MCF 10A (cell line): ENCODE measurements at regions not wholly inside any gene's neighbourhood (a gene's known extent, or its start where the extent isn't known, plus 50 kb on each side); places are given as distances from the start of the nearest gene placed in this dataset.

Source experiments
- BruUV-seq: library from RNA; stranded (reverse); fragments of 400-500 nt; replicated peaks from 2 replicates; lab custom pipeline; 2021; lab: Mats Ljungman, UMichigan
- CTCF ChIA-PET: fragments of 300-600 bp; sonication (Branson Sonifier 250); formaldehyde crosslinking; extraction: SDS; loops from one replicate; lab custom pipeline; 2021; ENCODE audit warnings: antibody characterized with exemption, inconsistent platforms; lab: Yijun Ruan, JAX
- POLR2A ChIA-PET: fragments of 300-600, 350-650 bp; sonication (Branson Sonifier 250); formaldehyde crosslinking; extraction: SDS; loops from one replicate; lab custom pipeline; 2020; ENCODE audit warnings: antibody characterized with exemption, inconsistent platforms; lab: Yijun Ruan, JAX
- DNase-seq: peaks from one replicate; pipeline ENCODE4 v3.0.0-alpha.2; 2018; ENCODE audit not compliant: unreplicated experiment
- H3K27ac Mint-ChIP-seq: one replicate; pipeline ENCODE4 v1.8.0; 2022; ENCODE audit warnings: mild to moderate bottlenecking, low read depth, mixed read lengths; ENCODE audit not compliant: unreplicated experiment
- H3K27me3 Mint-ChIP-seq: one replicate; pipeline ENCODE4 v1.8.0; 2022; ENCODE audit warnings: mixed read lengths; ENCODE audit not compliant: insufficient read depth, unreplicated experiment
- H3K36me3 Mint-ChIP-seq: one replicate; pipeline ENCODE4 v1.8.0; 2022; ENCODE audit warnings: mild to moderate bottlenecking, moderate library complexity, mixed read lengths; ENCODE audit not compliant: insufficient read depth, unreplicated experiment
- H3K4me1 Mint-ChIP-seq: one replicate; pipeline ENCODE4 v1.8.0; 2022; ENCODE audit warnings: mixed read lengths; ENCODE audit not compliant: insufficient read depth, unreplicated experiment
- H3K4me3 Mint-ChIP-seq: one replicate; pipeline ENCODE4 v1.8.0; 2022; ENCODE audit warnings: mild to moderate bottlenecking, moderate library complexity, mixed read lengths; ENCODE audit not compliant: unreplicated experiment
- H3K9me3 Mint-ChIP-seq: one replicate; pipeline ENCODE4 v1.8.0; 2022; ENCODE audit warnings: mixed read lengths; ENCODE audit not compliant: unreplicated experiment
- intact Hi-C: fragments of 100-400 bp; cut with micrococcal nuclease; formaldehyde crosslinking; loops from 2 replicates; pipeline ENCODE4 v1.14.1; 2022
- TF ChIP-seq, protein P1 (sequence below): fragments of 200-600 bp; IDR thresholded peaks from one replicate; pipeline ENCODE4 v1.8.0; 2022; ENCODE audit warnings: antibody characterized with exemption, mild to moderate bottlenecking; ENCODE audit not compliant: unreplicated experiment

GRCh38 chr2:175351512-175351911, 170.0 kb upstream of the ATP5MC3 start:
- intact Hi-C loops: no loop called here
- TF ChIP-seq, protein P1, sequence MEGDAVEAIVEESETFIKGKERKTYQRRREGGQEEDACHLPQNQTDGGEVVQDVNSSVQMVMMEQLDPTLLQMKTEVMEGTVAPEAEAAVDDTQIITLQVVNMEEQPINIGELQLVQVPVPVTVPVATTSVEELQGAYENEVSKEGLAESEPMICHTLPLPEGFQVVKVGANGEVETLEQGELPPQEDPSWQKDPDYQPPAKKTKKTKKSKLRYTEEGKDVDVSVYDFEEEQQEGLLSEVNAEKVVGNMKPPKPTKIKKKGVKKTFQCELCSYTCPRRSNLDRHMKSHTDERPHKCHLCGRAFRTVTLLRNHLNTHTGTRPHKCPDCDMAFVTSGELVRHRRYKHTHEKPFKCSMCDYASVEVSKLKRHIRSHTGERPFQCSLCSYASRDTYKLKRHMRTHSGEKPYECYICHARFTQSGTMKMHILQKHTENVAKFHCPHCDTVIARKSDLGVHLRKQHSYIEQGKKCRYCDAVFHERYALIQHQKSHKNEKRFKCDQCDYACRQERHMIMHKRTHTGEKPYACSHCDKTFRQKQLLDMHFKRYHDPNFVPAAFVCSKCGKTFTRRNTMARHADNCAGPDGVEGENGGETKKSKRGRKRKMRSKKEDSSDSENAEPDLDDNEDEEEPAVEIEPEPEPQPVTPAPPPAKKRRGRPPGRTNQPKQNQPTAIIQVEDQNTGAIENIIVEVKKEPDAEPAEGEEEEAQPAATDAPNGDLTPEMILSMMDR: no peak
- no TSS peak for BruUV-seq
- Mint-ChIP-seq H3K4me1 (no peaks in the 10 kb centered on the region), H3K4me3 (no peak overlapping the region), H3K27me3 (peaks cover 82% of the 10 kb centered on the region), H3K27ac (no peak overlapping the region), H3K9me3 (no peaks in the 10 kb centered on the region), H3K36me3 (no peaks in the 10 kb centered on the region)
- no peak for DNase-seq
- POLR2A ChIA-PET: no interaction called here
- CTCF ChIA-PET: interaction anchor here (0.5 kb wide), 1 partner anchor 462 kb away, joined by 3 read pairs; no protein-coding TSS in a partner anchor

DNA sequence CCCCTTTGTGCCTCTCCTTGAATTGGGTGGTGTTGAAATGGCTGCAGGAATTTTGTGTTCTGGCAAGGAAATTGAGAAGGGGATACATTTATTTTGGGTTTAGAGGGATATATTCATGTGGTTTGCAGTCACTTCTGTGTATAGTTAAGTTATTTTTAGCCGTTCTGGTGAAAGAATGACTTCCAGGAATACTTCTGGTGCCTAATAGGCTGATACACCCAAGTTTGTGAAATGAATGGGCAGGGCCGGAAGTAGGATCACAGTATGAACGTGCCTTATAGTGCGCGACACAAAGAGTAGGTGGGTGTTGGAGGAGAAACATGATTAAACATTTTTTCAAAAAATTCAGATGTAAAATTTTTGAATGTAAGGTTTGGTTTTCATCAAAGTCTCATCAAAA, 168.6 kb upstream of the ATP5MC3 start:
- H3K4me3 Mint-ChIP-seq: no peak overlapping the region
- CTCF ChIA-PET: no interaction called here
- H3K27ac Mint-ChIP-seq: no peak overlapping the region
- TF ChIP-seq, protein P1: no peak
- DNase-seq: no peak
- intact Hi-C loops: no loop called here
- BruUV-seq: no TSS peak
- peaks cover 87% of the 10 kb centered on the region for H3K27me3 Mint-ChIP-seq
- H3K36me3 Mint-ChIP-seq: no peaks in the 10 kb centered on the region
- no peaks in the 10 kb centered on the region for H3K4me1 Mint-ChIP-seq
- POLR2A ChIA-PET: no interaction called here
- no peaks in the 10 kb centered on the region for H3K9me3 Mint-ChIP-seq

- CTCF ChIA-PET: no interaction called here
- Mint-ChIP-seq H3K27me3 (peaks cover 32% of the 10 kb centered on the region), H3K4me3 (no peak overlapping the region), H3K36me3 (no peaks in the 10 kb centered on the region), H3K4me1 (no peaks in the 10 kb centered on the region), H3K9me3 (peaks cover 9% of the 10 kb centered on the region), H3K27ac (no peak overlapping the region)
- POLR2A ChIA-PET: no interaction called here
- BruUV-seq: no TSS peak
- intact Hi-C loops: no loop called here
- TF ChIP-seq, protein P1: no peak
- no peak for DNase-seq
Measured at GRCh38 chr2:175342085-175342484, 160.6 kb upstream of the ATP5MC3 start.

DNA sequence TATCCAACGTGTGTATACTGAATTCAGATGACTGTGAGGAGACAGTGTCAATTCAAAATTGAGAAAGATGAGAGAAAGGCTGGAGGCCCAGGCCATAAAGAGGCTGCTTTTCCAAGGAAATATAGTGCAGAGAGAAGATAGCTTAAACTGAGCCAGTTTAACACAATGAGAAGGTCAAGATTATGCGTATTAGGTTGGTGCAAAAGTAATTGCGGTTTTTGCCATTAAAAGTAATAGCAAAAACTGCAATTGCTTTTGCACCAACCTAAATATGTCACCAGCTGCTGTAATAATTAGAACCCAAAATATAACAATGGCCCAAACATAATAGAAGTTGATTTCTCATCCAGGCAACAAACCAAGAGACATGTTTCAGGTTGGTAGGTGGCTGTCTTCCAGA, 148.7 kb upstream of the ATP5MC3 start:
- no peak overlapping the region for H3K4me3 Mint-ChIP-seq
- DNase-seq: no peak
- POLR2A ChIA-PET: interaction anchor here (0.7 kb wide), 1 partner anchor 9 kb away, joined by 3 read pairs; no protein-coding TSS in a partner anchor
- TF ChIP-seq, protein P1: no peak
- no peaks in the 10 kb centered on the region for H3K36me3 Mint-ChIP-seq
- CTCF ChIA-PET: interaction anchor here (0.9 to 1.0 kb wide), 2 partner anchors 16 to 79 kb away, joined by 3 read pairs; no protein-coding TSS in a partner anchor
- no peaks in the 10 kb centered on the region for H3K9me3 Mint-ChIP-seq
- no TSS peak for BruUV-seq
- peaks cover 7% of the 10 kb centered on the region for H3K27me3 Mint-ChIP-seq
- intact Hi-C loops: no loop called here
- no peak overlapping the region for H3K27ac Mint-ChIP-seq
- H3K4me1 Mint-ChIP-seq: no peaks in the 10 kb centered on the region
